Heart left ventricle (tissue), 13 donors: ENCODE measurements at regions not wholly inside any gene's neighbourhood (a gene's known extent, or its start where the extent isn't known, plus 50 kb on each side); places are given as distances from the start of the nearest gene placed in this dataset.

Experiments used
- CTCF ChIP-seq, 12 donors: fragments of 200-600 bp; sonication (generic) in 4 of 12; IDR thresholded peaks; one replicate each; pipeline versions ENCODE4 v1.5.0 to v1.8.0; 2018 to 2022; ENCODE audit warnings: antibody characterized with exemption in 12 of 12, mild to moderate bottlenecking in 5 of 12
- POLR2A ChIP-seq, 2 donors: fragments of 450-650 bp; IDR thresholded peaks; one replicate each; pipeline ENCODE4 v1.6.1; 2017; ENCODE audit warnings: antibody characterized with exemption in 2 of 2, mild to moderate bottlenecking in 2 of 2, moderate library complexity in 2 of 2
- donor health status: ischemic (EF 13 %, LVEDD 7.1; RV severe dilation, severe dysfunction).
- donor health status: DM: no; HTN: yes; CAD: no.
- donor health status: DM: no; HTN: no; CAD: no.
- donor health status: ischemic (EF 25% LVEDD 6.9; RV normal size, moderate dysfunction).
- donor health status: ischemic (EF 25% LVEDD 5.7; RV mildly dilated, moderate dysfunction).
- donor health status: ischemic (EF 35%, LVEDD 5.7; RV mildly dilated, moderate dysfunction).
- donor health status: nonischemic (EF 11% LVEDD 7.7; RV severe dilation, severe dysfunction).
- donor health status: DM: yes; HTN: yes; CAD: no.
- donor health status: PGD.
- donor health status: ischemic (EF 29% LVEDD 5.4; RV normal size, mild dysfunction).
- donor health status: nonischemic (EF 23%, LVEDD 6.1; RV moderate dilation, normal function).

GRCh38 chr16:17607609-17608008 lies 136.8 kb upstream of the XYLT1 start:
- TF ChIP-seq POLR2A (IDR thresholded peaks at IDR 0.05) (no peak), CTCF (IDR thresholded peaks at IDR 0.05) (no peak)
